Activated T-cell treated with anti-CD3 and anti-CD28 coated beads, Interleukin-2, amount 50 U/mL, for 4 hours (primary cell): ENCODE measurements at regions not wholly inside any gene's neighbourhood (a gene's known extent, or its start where the extent isn't known, plus 50 kb on each side); places are given as distances from the start of the nearest gene placed in this dataset.
"Not testable (repeated sequence)": the region's sequence is repeated elsewhere in the genome, so short reads cannot be mapped to it uniquely, and the experiment has no call there.

Experiments
- ATAC-seq, 2 donors: fragments of 200-7000 bp; cut with Tn5 transposase; one replicate each; pipeline ENCODE4 v1.10.0; 2021
- DNase-seq: peaks from one replicate; pipeline ENCODE4 v3.0.0-alpha.2; 2020
- H3K27me3 Mint-ChIP-seq: one replicate; pipeline ENCODE4 v1.8.0; 2021; ENCODE audit warnings: low read depth, mixed read lengths
- H3K36me3 Mint-ChIP-seq: one replicate; pipeline ENCODE4 v1.8.0; 2022; ENCODE audit warnings: mixed read lengths; ENCODE audit not compliant: insufficient read depth
- H3K4me1 Mint-ChIP-seq: one replicate; pipeline ENCODE4 v1.8.0; 2021; ENCODE audit warnings: low read depth, mixed read lengths
- H3K4me3 Mint-ChIP-seq: one replicate; pipeline ENCODE4 v1.8.0; 2021; ENCODE audit warnings: mild to moderate bottlenecking, moderate library complexity, mixed read lengths
- H3K9me3 Mint-ChIP-seq: one replicate; pipeline ENCODE4 v1.8.0; 2021; ENCODE audit warnings: mixed read lengths

GRCh38 chr10:23978317-23978716 is 230.6 kb upstream of the KIAA1217 start:
- Mint-ChIP-seq H3K27me3 (no peaks in the 10 kb centered on the region), H3K4me3 (no peak overlapping the region), H3K4me1 (no peaks in the 10 kb centered on the region), H3K9me3 (no peaks in the 10 kb centered on the region), H3K36me3 (no peaks in the 10 kb centered on the region)
- DNase-seq (no peak), ATAC-seq (no peak)

- no peak for DNase-seq
- no peaks in the 10 kb centered on the region for H3K36me3 Mint-ChIP-seq
- no peaks in the 10 kb centered on the region for H3K27me3 Mint-ChIP-seq
- no peaks in the 10 kb centered on the region for H3K4me1 Mint-ChIP-seq
- no peaks in the 10 kb centered on the region for H3K9me3 Mint-ChIP-seq
- H3K4me3 Mint-ChIP-seq, result no peak overlapping the region
- no peak for ATAC-seq
Observed at GRCh38 chr10:23980094-23980493, 228.8 kb upstream of the KIAA1217 start.

GRCh38 chr10:23981520-23982309 is 227.2 kb upstream of the KIAA1217 start:
- no peak for ATAC-seq
- no peaks in the 10 kb centered on the region for H3K4me1 Mint-ChIP-seq
- H3K27me3 Mint-ChIP-seq, result no peaks in the 10 kb centered on the region
- no peaks in the 10 kb centered on the region for H3K36me3 Mint-ChIP-seq
- no peaks in the 10 kb centered on the region for H3K9me3 Mint-ChIP-seq
- DNase-seq, result no peak
- no peak overlapping the region for H3K4me3 Mint-ChIP-seq

- not testable (repeated sequence) for H3K4me3 Mint-ChIP-seq, H3K27me3 Mint-ChIP-seq, H3K4me1 Mint-ChIP-seq, H3K9me3 Mint-ChIP-seq, ATAC-seq, H3K36me3 Mint-ChIP-seq, DNase-seq
Observed at GRCh38 chr10:23984405-23984804, 224.5 kb upstream of the KIAA1217 start.

- no peak overlapping the region for H3K4me3 Mint-ChIP-seq
- H3K36me3 Mint-ChIP-seq, result no peaks in the 10 kb centered on the region
- no peaks in the 10 kb centered on the region for H3K9me3 Mint-ChIP-seq
Observed at GRCh38 chr10:23988006-23988405, 220.9 kb upstream of the KIAA1217 start.

GRCh38 chr10:23994459-23995046 is 214.4 kb upstream of the KIAA1217 start:
- Mint-ChIP-seq H3K4me1 (no peaks in the 10 kb centered on the region), H3K36me3 (no peaks in the 10 kb centered on the region), H3K9me3 (no peaks in the 10 kb centered on the region), H3K4me3 (no peak overlapping the region), H3K27me3 (peaks cover 3% of the 10 kb centered on the region)
- no peak for ATAC-seq
- no peak for DNase-seq

More at GRCh38 chr10:23988006-23988405, 220.9 kb upstream of the KIAA1217 start:
- no peaks in the 10 kb centered on the region for H3K27me3 Mint-ChIP-seq
- DNase-seq (no peak), ATAC-seq (no peak)
- H3K4me1 Mint-ChIP-seq, result no peaks in the 10 kb centered on the region

- H3K4me3 Mint-ChIP-seq, result no peak overlapping the region
- no peaks in the 10 kb centered on the region for H3K36me3 Mint-ChIP-seq
- no peaks in the 10 kb centered on the region for H3K9me3 Mint-ChIP-seq
- ATAC-seq (no peak), DNase-seq (no peak)
- peaks cover 3% of the 10 kb centered on the region for H3K27me3 Mint-ChIP-seq
- no peaks in the 10 kb centered on the region for H3K4me1 Mint-ChIP-seq
Observed at GRCh38 chr10:23999445-23999844, 209.5 kb upstream of the KIAA1217 start.

GRCh38 chr10:24000271-24000813 is 208.6 kb upstream of the KIAA1217 start:
- no peaks in the 10 kb centered on the region for H3K4me1 Mint-ChIP-seq
- no peak for DNase-seq
- H3K36me3 Mint-ChIP-seq, result no peaks in the 10 kb centered on the region
- H3K9me3 Mint-ChIP-seq, result no peaks in the 10 kb centered on the region
- no peak overlapping the region for H3K4me3 Mint-ChIP-seq
- ATAC-seq, result no peak
- H3K27me3 Mint-ChIP-seq, result no peaks in the 10 kb centered on the region

GRCh38 chr10:24006741-24007140 is 202.2 kb upstream of the KIAA1217 start:
- no peak overlapping the region for H3K4me3 Mint-ChIP-seq
- no peaks in the 10 kb centered on the region for H3K9me3 Mint-ChIP-seq
- H3K27me3 Mint-ChIP-seq, result no peaks in the 10 kb centered on the region
- no peak for ATAC-seq
- H3K4me1 Mint-ChIP-seq, result no peaks in the 10 kb centered on the region
- no peaks in the 10 kb centered on the region for H3K36me3 Mint-ChIP-seq
- DNase-seq, result no peak

- DNase-seq (no peak), ATAC-seq (no peak)
- no peaks in the 10 kb centered on the region for H3K9me3 Mint-ChIP-seq
- no peaks in the 10 kb centered on the region for H3K27me3 Mint-ChIP-seq
- no peak overlapping the region for H3K4me3 Mint-ChIP-seq
- no peaks in the 10 kb centered on the region for H3K4me1 Mint-ChIP-seq
- H3K36me3 Mint-ChIP-seq, result no peaks in the 10 kb centered on the region
Observed at GRCh38 chr10:24007359-24007758, 201.6 kb upstream of the KIAA1217 start.

- ATAC-seq, result no peak
- no peaks in the 10 kb centered on the region for H3K27me3 Mint-ChIP-seq
- no peaks in the 10 kb centered on the region for H3K36me3 Mint-ChIP-seq
- H3K9me3 Mint-ChIP-seq, result no peaks in the 10 kb centered on the region
- H3K4me1 Mint-ChIP-seq, result no peaks in the 10 kb centered on the region
- no peak overlapping the region for H3K4me3 Mint-ChIP-seq
- no peak for DNase-seq
Observed at GRCh38 chr10:24008164-24009091, 200.5 kb upstream of the KIAA1217 start.

- no peaks in the 10 kb centered on the region for H3K27me3 Mint-ChIP-seq
- no peak overlapping the region for H3K4me3 Mint-ChIP-seq
- DNase-seq (no peak), ATAC-seq (no peak)
- H3K9me3 Mint-ChIP-seq, result no peaks in the 10 kb centered on the region
- no peaks in the 10 kb centered on the region for H3K4me1 Mint-ChIP-seq
- H3K36me3 Mint-ChIP-seq, result no peaks in the 10 kb centered on the region
Observed at GRCh38 chr10:24009115-24009514, 199.8 kb upstream of the KIAA1217 start.

- Mint-ChIP-seq H3K36me3 (no peaks in the 10 kb centered on the region), H3K9me3 (no peaks in the 10 kb centered on the region), H3K27me3 (no peaks in the 10 kb centered on the region), H3K4me3 (no peak overlapping the region), H3K4me1 (no peaks in the 10 kb centered on the region)
- no peak for ATAC-seq
- DNase-seq, result no peak
Observed at GRCh38 chr10:24009736-24010135, 199.2 kb upstream of the KIAA1217 start.

- ATAC-seq, result no peak
- Mint-ChIP-seq H3K4me1 (no peaks in the 10 kb centered on the region), H3K4me3 (no peak overlapping the region), H3K36me3 (no peaks in the 10 kb centered on the region), H3K27me3 (no peaks in the 10 kb centered on the region), H3K9me3 (no peaks in the 10 kb centered on the region)
- DNase-seq, result no peak
Observed at GRCh38 chr10:24010436-24010970, 198.4 kb upstream of the KIAA1217 start.
